ENCODE measurements at regions not wholly inside any gene's neighbourhood (a gene's known extent, or its start where the extent isn't known, plus 50 kb on each side); places are given as distances from the start of the nearest gene placed in this dataset.

GRCh38 chr9:111179577-111179976 lies 141.3 kb upstream of the LPAR1 start:
- H3K27ac Mint-ChIP-seq, result no peak overlapping the region
- H3K4me3 Mint-ChIP-seq, result no peak overlapping the region
- H3K27me3 Mint-ChIP-seq, result no peaks in the 10 kb centered on the region
- no peaks in the 10 kb centered on the region for H3K9me3 Mint-ChIP-seq (ENCODE audit: low read depth)
- H3K4me1 Mint-ChIP-seq, result no peaks in the 10 kb centered on the region
- H3K36me3 Mint-ChIP-seq, result no peaks in the 10 kb centered on the region
- no peak for DNase-seq
- CTCF ChIA-PET, result no interaction called here
- no peak for ATAC-seq

GRCh38 chr9:111178331-111179055 lies 140.2 kb upstream of the LPAR1 start:
- H3K4me3 Mint-ChIP-seq, result no peak overlapping the region
- H3K27ac Mint-ChIP-seq, result no peak overlapping the region
- no peaks in the 10 kb centered on the region for H3K9me3 Mint-ChIP-seq (ENCODE audit: low read depth)
- no peaks in the 10 kb centered on the region for H3K27me3 Mint-ChIP-seq
- CTCF ChIA-PET, result no interaction called here
- H3K4me1 Mint-ChIP-seq, result no peaks in the 10 kb centered on the region
- ATAC-seq (no peak), DNase-seq (no peak)
- no peaks in the 10 kb centered on the region for H3K36me3 Mint-ChIP-seq

GRCh38 chr9:111176511-111176910 lies 138.2 kb upstream of the LPAR1 start:
- Mint-ChIP-seq H3K4me1 (no peaks in the 10 kb centered on the region), H3K27ac (no peak overlapping the region), H3K9me3 (ENCODE audit: low read depth) (no peaks in the 10 kb centered on the region), H3K36me3 (no peaks in the 10 kb centered on the region), H3K4me3 (no peak overlapping the region), H3K27me3 (no peaks in the 10 kb centered on the region)
- CTCF ChIA-PET, result no interaction called here
- ATAC-seq (no peak), DNase-seq (no peak)

GRCh38 chr9:111175350-111175749 lies 137.1 kb upstream of the LPAR1 start:
- Mint-ChIP-seq H3K4me1 (no peaks in the 10 kb centered on the region), H3K27ac (no peak overlapping the region), H3K4me3 (no peak overlapping the region), H3K27me3 (no peaks in the 10 kb centered on the region), H3K36me3 (no peaks in the 10 kb centered on the region), H3K9me3 (ENCODE audit: low read depth) (no peaks in the 10 kb centered on the region)
- CTCF ChIA-PET, result no interaction called here
- DNase-seq (no peak), ATAC-seq (no peak)

GRCh38 chr9:111167341-111167740 lies 129.1 kb upstream of the LPAR1 start:
- Mint-ChIP-seq H3K4me1 (no peaks in the 10 kb centered on the region), H3K36me3 (no peaks in the 10 kb centered on the region), H3K4me3 (no peak overlapping the region), H3K27me3 (no peaks in the 10 kb centered on the region), H3K27ac (no peak overlapping the region), H3K9me3 (ENCODE audit: low read depth) (peaks cover 14% of the 10 kb centered on the region)
- DNase-seq, result no peak
- CTCF ChIA-PET, result no interaction called here
- no peak for ATAC-seq

GRCh38 chr9:111163716-111164389 lies 125.6 kb upstream of the LPAR1 start:
- Mint-ChIP-seq H3K9me3 (ENCODE audit: low read depth) (peaks cover 14% of the 10 kb centered on the region), H3K36me3 (no peaks in the 10 kb centered on the region), H3K4me1 (no peaks in the 10 kb centered on the region), H3K27me3 (no peaks in the 10 kb centered on the region), H3K4me3 (no peak overlapping the region), H3K27ac (no peak overlapping the region)
- CTCF ChIA-PET, result no interaction called here
- ATAC-seq, result no peak
- DNase-seq, result no peak

- ATAC-seq (no peak), DNase-seq (no peak)
- Mint-ChIP-seq H3K4me1 (no peaks in the 10 kb centered on the region), H3K36me3 (no peaks in the 10 kb centered on the region), H3K4me3 (no peak overlapping the region), H3K9me3 (ENCODE audit: low read depth) (peaks cover 6% of the 10 kb centered on the region), H3K27me3 (no peaks in the 10 kb centered on the region), H3K27ac (no peak overlapping the region)
- CTCF ChIA-PET, result no interaction called here
Measured at GRCh38 chr9:111162026-111162425, 123.8 kb upstream of the LPAR1 start.

GRCh38 chr9:111161015-111161415 lies 122.7 kb upstream of the LPAR1 start:
- Mint-ChIP-seq H3K4me1 (no peaks in the 10 kb centered on the region), H3K27me3 (no peaks in the 10 kb centered on the region), H3K4me3 (no peak overlapping the region), H3K9me3 (ENCODE audit: low read depth) (peaks cover 6% of the 10 kb centered on the region), H3K27ac (no peak overlapping the region), H3K36me3 (no peaks in the 10 kb centered on the region)
- DNase-seq (no peak), ATAC-seq (no peak)
- CTCF ChIA-PET, result no interaction called here

GRCh38 chr9:111158999-111159398 lies 120.7 kb upstream of the LPAR1 start:
- CTCF ChIA-PET, result no interaction called here
- Mint-ChIP-seq H3K27me3 (no peaks in the 10 kb centered on the region), H3K4me3 (no peak overlapping the region), H3K9me3 (ENCODE audit: low read depth) (no peaks in the 10 kb centered on the region), H3K4me1 (no peaks in the 10 kb centered on the region), H3K36me3 (no peaks in the 10 kb centered on the region), H3K27ac (no peak overlapping the region)
- no peak for ATAC-seq
- no peak for DNase-seq

- H3K9me3 Mint-ChIP-seq (ENCODE audit: low read depth), result no peaks in the 10 kb centered on the region
- no peaks in the 10 kb centered on the region for H3K36me3 Mint-ChIP-seq
- no peak overlapping the region for H3K4me3 Mint-ChIP-seq
- no peak overlapping the region for H3K27ac Mint-ChIP-seq
- CTCF ChIA-PET, result interaction anchor here (0.6 kb wide), 1 partner anchor 657 kb away, joined by 3 read pairs; no protein-coding TSS in a partner anchor
- H3K27me3 Mint-ChIP-seq, result no peaks in the 10 kb centered on the region
- DNase-seq (no peak), ATAC-seq (no peak)
- no peaks in the 10 kb centered on the region for H3K4me1 Mint-ChIP-seq
Measured at GRCh38 chr9:111158363-111158762, 120.1 kb upstream of the LPAR1 start.

GRCh38 chr9:111154081-111154562 lies 115.9 kb upstream of the LPAR1 start:
- Mint-ChIP-seq H3K36me3 (no peaks in the 10 kb centered on the region), H3K9me3 (ENCODE audit: low read depth) (no peaks in the 10 kb centered on the region), H3K27ac (no peak overlapping the region), H3K4me1 (no peaks in the 10 kb centered on the region), H3K4me3 (no peak overlapping the region), H3K27me3 (no peaks in the 10 kb centered on the region)
- CTCF ChIA-PET, result no interaction called here
- ATAC-seq, result no peak
- no peak for DNase-seq

- CTCF ChIA-PET, result no interaction called here
- no peak for DNase-seq
- Mint-ChIP-seq H3K27ac (no peak overlapping the region), H3K36me3 (no peaks in the 10 kb centered on the region), H3K9me3 (ENCODE audit: low read depth) (no peaks in the 10 kb centered on the region), H3K27me3 (no peaks in the 10 kb centered on the region), H3K4me1 (no peaks in the 10 kb centered on the region), H3K4me3 (no peak overlapping the region)
- no peak for ATAC-seq
Measured at GRCh38 chr9:111152614-111153406, 114.5 kb upstream of the LPAR1 start.

- CTCF ChIA-PET, result no interaction called here
- Mint-ChIP-seq H3K27ac (no peak overlapping the region), H3K9me3 (ENCODE audit: low read depth) (no peaks in the 10 kb centered on the region), H3K27me3 (no peaks in the 10 kb centered on the region), H3K36me3 (no peaks in the 10 kb centered on the region), H3K4me3 (no peak overlapping the region), H3K4me1 (no peaks in the 10 kb centered on the region)
- DNase-seq, result no peak
- no peak for ATAC-seq
Measured at GRCh38 chr9:111151537-111151936, 113.3 kb upstream of the LPAR1 start.

- DNase-seq, result no peak
- no peaks in the 10 kb centered on the region for H3K36me3 Mint-ChIP-seq
- CTCF ChIA-PET, result no interaction called here
Measured at GRCh38 chr9:111150181-111150580, 111.9 kb upstream of the LPAR1 start.

More at GRCh38 chr9:111150181-111150580, 111.9 kb upstream of the LPAR1 start:
- Mint-ChIP-seq H3K27me3 (no peaks in the 10 kb centered on the region), H3K9me3 (ENCODE audit: low read depth) (no peaks in the 10 kb centered on the region), H3K27ac (no peak overlapping the region), H3K4me1 (no peaks in the 10 kb centered on the region), H3K4me3 (no peak overlapping the region)
- ATAC-seq, result no peak

Data from activated CD8-positive, alpha-beta memory T cell treated with anti-CD3 and anti-CD28 coated beads, Interleukin-2, amount 10 ng/mL, durations not matched to agents 7 days and 5 days (primary cell).